K562 (cell line): ENCODE measurements at regions not wholly inside any gene's neighbourhood (a gene's known extent, or its start where the extent isn't known, plus 50 kb on each side); places are given as distances from the start of the nearest gene placed in this dataset.

Experiments used
- BCLAF1 ChIP-seq, 2 experiments: fragments of 450-650 bp in 1 of 2; IDR thresholded peaks; 2 replicates each; pipeline ENCODE4 v1.6.1; 2011 to 2017; ENCODE audit warnings: low read depth in 2 of 2, antibody characterized with exemption in 1 of 2, borderline replicate concordance in 1 of 2, low read length in 1 of 2, mild to moderate bottlenecking in 1 of 2, mixed read lengths in 1 of 2; ENCODE audit not compliant: control insufficient read depth in 1 of 2
- CEBPZ ChIP-seq: fragments of 150-350 bp; IDR thresholded peaks from 2 replicates; pipeline ENCODE4 v1.6.1; 2014; ENCODE audit warnings: low read depth, mild to moderate bottlenecking, low read length, borderline replicate concordance
- CTCF ChIP-seq, 3 experiments: IDR thresholded peaks in 2 of 3; conservative IDR thresholded peaks in 1 of 3; 2 replicates each; pipeline ENCODE4 v1.5.1; 2011 to 2012; ENCODE audit warnings: low read length in 3 of 3, mild to moderate bottlenecking in 3 of 3, control low read depth in 2 of 3, improper control_type of control experiment in 1 of 3, inconsistent platforms in 1 of 3, low read depth in 1 of 3, mixed read lengths in 1 of 3, moderate library complexity in 1 of 3; ENCODE audit not compliant: insufficient read depth in 2 of 3
- FOSL1 ChIP-seq: fragments of 200-800 bp; sonication (Bioruptor generic); conservative IDR thresholded peaks from 2 replicates; pipeline ENCODE4 v1.6.1; 2016; ENCODE audit warnings: missing genetic modification characterization, missing compliant biosample characterization
- JUNB ChIP-seq: fragments of 450-650 bp; formaldehyde crosslinking; conservative IDR thresholded peaks from 2 replicates; pipeline ENCODE4 v1.4.0; 2020; ENCODE audit warnings: mild to moderate bottlenecking
- NCOA1 ChIP-seq: fragments of 450-650 bp; IDR thresholded peaks from 2 replicates; pipeline ENCODE4 v1.6.1; 2016; ENCODE audit warnings: low read depth
- NFIC ChIP-seq: fragments of 450-650 bp; IDR thresholded peaks from 2 replicates; pipeline ENCODE4 v1.6.1; 2017; ENCODE audit warnings: mild to moderate bottlenecking, inconsistent platforms
- POLR2AphosphoS5 ChIP-seq: IDR thresholded peaks from 2 replicates; pipeline ENCODE4 v1.6.1; 2011; ENCODE audit warnings: mild to moderate bottlenecking, low read depth, low read length, moderate library complexity; ENCODE audit not compliant: control insufficient read depth, insufficient read depth
- SMAD3 ChIP-seq: fragments of 450-650 bp; formaldehyde crosslinking; conservative IDR thresholded peaks from 2 replicates; pipeline ENCODE4 v1.4.0; 2020; ENCODE audit warnings: mild to moderate bottlenecking
- WHSC1 ChIP-seq: IDR thresholded peaks from one replicate; pipeline ENCODE4 v1.6.1; 2012; ENCODE audit warnings: low read length, control low read depth, inconsistent platforms

GRCh38 chr11:28999620-29000019, 891.4 kb downstream of the METTL15 start:
- no peak for TF ChIP-seq NFIC
- no peak for TF ChIP-seq NCOA1
- TF ChIP-seq POLR2AphosphoS5: no peak
- no peak for TF ChIP-seq FOSL1 (tag)
- no peak for TF ChIP-seq WHSC1
- no peak for TF ChIP-seq CEBPZ
- no peak for TF ChIP-seq JUNB (CRISPR knock-in tag)
- no peak for TF ChIP-seq BCLAF1 (IDR thresholded peaks at IDR 0.05; ENCODE audit: borderline replicate concordance in 1 of 2, control insufficient read depth in 1 of 2, low read depth in 2 of 2, low read length in 1 of 2)
- TF ChIP-seq CTCF (IDR thresholded peaks at IDR 0.05 in 2 of 3, conservative IDR thresholded peaks at IDR 0.05 in 1 of 3; ENCODE audit: insufficient read depth in 2 of 3, low read depth in 1 of 3, low read length in 3 of 3): no peak
- TF ChIP-seq SMAD3 (CRISPR knock-in tag): no peak
